ENCODE measurements at regions not wholly inside any gene's neighbourhood (a gene's known extent, or its start where the extent isn't known, plus 50 kb on each side); places are given as distances from the start of the nearest gene placed in this dataset.
"Not testable (repeated sequence)": the region's sequence is repeated elsewhere in the genome, so short reads cannot be mapped to it uniquely, and the experiment has no call there.

DNA sequence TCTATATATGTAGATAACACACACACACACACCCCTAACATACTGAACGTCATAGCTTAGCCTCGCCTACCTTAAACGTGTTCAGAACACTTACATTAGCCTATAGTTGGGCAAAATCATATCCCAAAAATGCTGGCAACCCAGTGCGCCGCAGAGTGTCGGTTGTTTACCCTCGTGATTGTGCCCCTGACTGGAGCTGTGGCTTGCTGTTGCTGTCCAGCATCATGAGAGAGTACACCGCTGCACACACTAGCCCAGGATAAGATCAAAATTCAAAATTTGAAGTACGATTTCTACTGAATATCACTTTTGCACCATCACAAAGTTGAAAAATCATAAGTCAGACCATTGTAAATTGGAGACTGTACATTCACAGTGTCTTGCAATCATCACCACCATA is 73.1 kb upstream of the COG2 start:
- DNase-seq (ENCODE audit: low read depth) = no peak

DNA sequence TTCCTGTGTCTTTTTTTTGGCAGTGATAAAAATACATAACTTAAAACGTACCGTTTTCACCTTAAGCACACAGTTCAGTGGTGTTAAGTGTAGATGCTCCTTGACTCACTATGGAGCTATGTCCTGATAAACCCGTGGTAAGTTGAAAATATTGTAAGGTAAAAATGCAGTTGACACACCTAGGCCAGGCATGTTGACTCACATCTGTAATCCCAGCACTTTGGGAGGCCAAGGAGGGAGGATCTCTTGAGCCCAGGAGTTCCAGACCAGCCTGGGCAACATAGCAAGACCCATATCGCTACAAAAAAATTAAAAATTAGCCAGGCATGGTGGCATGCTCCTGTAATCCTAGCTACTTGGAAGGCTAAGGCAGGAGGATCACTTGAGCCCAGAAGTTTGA is 73.6 kb upstream of the COG2 start:
- TF ChIP-seq, protein P1, sequence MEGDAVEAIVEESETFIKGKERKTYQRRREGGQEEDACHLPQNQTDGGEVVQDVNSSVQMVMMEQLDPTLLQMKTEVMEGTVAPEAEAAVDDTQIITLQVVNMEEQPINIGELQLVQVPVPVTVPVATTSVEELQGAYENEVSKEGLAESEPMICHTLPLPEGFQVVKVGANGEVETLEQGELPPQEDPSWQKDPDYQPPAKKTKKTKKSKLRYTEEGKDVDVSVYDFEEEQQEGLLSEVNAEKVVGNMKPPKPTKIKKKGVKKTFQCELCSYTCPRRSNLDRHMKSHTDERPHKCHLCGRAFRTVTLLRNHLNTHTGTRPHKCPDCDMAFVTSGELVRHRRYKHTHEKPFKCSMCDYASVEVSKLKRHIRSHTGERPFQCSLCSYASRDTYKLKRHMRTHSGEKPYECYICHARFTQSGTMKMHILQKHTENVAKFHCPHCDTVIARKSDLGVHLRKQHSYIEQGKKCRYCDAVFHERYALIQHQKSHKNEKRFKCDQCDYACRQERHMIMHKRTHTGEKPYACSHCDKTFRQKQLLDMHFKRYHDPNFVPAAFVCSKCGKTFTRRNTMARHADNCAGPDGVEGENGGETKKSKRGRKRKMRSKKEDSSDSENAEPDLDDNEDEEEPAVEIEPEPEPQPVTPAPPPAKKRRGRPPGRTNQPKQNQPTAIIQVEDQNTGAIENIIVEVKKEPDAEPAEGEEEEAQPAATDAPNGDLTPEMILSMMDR (IDR thresholded peaks at IDR 0.05; ENCODE audit: control insufficient read depth, extremely low read depth, insufficient read depth) = no peak
- no peak overlapping the region for H3K4me3 ChIP-seq (ENCODE audit: low read depth, low read length)
- DNase-seq (ENCODE audit: low read depth) = no peak

More for the DNA sequence above, 73.1 kb upstream of the COG2 start:
- H3K4me3 ChIP-seq (ENCODE audit: low read depth, low read length) = no peak overlapping the region
- TF ChIP-seq, protein P1 (IDR thresholded peaks at IDR 0.05; ENCODE audit: control insufficient read depth, extremely low read depth, insufficient read depth) = no peak

DNA sequence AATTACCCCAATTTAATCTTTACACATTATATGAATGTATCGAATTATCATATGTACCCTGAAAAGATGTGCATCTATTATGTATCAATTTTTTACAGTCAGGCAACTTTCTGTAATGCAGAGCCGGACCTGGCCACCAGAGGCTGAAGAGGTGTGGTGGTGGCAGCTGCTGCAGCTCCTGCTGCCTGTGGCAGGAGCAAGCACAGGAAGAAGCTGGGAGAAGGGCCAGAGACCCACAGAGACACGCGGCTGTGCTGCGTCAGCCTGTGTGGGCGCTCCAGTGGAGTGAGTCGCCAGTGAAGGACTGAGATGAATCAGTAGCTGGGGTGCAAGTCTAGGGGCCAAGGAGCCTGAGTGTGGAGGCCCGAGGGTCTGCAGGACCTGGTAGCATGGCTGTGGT is 74.3 kb upstream of the COG2 start:
- DNase-seq (ENCODE audit: low read depth) = no peak
- no peak overlapping the region for H3K4me3 ChIP-seq (ENCODE audit: low read depth, low read length)

DNA sequence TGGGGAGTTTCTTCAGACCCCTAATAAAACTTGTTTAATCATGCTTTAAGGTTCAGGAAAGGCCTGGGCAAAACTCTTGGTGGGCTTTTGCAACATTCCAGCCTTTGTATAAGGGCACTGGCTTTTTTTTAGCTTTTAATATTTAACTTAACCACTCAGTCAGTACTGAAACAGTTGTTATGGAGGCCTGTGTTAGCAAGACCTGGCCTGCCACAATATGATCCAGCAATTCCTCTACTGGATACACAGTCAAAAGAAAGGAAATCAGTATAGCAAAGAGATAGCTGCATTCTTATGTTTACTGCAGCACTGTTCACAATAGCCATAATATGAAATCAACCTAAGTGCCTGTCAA is 75.1 kb upstream of the COG2 start:
- TF ChIP-seq, protein P1 (IDR thresholded peaks at IDR 0.05; ENCODE audit: control insufficient read depth, extremely low read depth, insufficient read depth) = no peak
- no peak overlapping the region for H3K4me3 ChIP-seq (ENCODE audit: low read depth, low read length)
- DNase-seq (ENCODE audit: low read depth) = no peak

More for the DNA sequence above, 74.3 kb upstream of the COG2 start:
- TF ChIP-seq, protein P1 (IDR thresholded peaks at IDR 0.05; ENCODE audit: control insufficient read depth, extremely low read depth, insufficient read depth) = peak; percentile 22; the same call in 1 of the 2 replicates

DNA sequence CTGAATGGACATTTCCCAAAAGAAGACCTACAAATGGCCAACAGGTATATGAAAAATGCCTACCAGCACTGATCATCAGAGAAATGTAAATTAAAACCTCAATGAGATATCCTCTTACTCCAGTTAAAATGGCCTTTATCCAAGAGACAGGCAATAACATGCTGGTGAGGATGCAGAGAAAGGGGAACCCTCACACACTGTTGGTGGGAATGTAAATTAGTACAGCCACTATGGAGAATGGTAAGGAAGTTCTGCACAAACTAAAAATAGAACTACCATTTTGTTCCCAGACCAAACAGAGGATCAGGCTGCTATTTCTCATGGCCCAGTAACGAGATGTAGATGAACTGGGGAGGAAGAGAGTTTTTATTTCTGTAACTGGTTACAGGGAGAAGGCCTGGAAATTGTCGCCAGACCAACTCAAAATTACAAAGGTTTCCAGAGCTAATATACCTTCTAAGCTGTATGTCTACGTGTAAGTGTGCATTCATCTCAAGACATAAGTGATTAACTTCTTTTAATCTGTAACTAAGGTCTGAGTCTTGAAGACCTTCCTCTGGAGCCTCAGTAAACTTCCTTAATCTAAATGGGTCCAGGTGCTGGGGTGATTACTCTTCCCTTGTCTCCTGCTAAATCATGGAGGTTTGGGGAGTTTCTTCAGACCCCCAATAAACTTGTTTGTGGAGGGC is 75.6 kb upstream of the COG2 start:
- DNase-seq (ENCODE audit: low read depth); H3K4me3 ChIP-seq (ENCODE audit: low read depth, low read length): not testable (repeated sequence)

DNA sequence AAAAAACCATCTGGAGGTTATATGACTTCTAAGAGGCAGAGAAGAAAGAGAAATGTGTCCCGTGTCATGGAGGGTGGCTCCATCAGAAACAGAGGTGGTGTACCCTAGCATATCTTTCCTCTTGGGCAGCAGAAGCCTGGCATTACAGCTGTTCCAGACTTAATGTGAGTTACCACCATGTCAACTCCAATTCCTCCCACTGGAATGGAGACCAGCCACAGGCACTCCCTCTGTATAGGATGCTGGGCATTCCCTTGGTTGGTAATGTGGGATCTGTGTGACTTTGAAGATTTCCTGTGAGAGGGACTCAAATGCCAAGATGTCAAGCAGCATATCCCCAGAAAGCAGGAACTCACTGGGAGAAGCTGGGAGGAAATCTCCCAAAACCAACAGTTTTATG is 77.1 kb upstream of the COG2 start:
- DNase-seq (ENCODE audit: low read depth) = no peak
- no peak overlapping the region for H3K4me3 ChIP-seq (ENCODE audit: low read depth, low read length)
- TF ChIP-seq, protein P1 (IDR thresholded peaks at IDR 0.05; ENCODE audit: control insufficient read depth, extremely low read depth, insufficient read depth) = no peak

DNA sequence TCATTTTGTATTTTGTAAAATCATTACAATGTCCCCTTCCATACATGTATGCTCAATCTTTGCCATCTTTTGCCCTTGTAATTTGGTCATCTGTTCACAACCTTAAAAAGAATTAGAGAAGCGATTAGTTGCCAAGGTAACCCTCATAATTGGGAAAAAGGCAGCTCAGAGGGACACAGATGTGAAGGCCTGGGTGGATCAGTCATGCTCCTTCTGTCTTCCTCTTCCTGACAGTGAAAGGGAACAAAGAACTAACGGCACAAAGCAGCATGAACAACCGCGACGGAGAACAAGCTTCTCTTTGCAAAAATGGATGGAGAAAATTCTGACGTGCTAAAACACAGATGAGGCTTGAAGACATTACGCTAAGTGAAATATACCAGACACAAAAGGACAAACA is 78.7 kb upstream of the COG2 start:
- no peak for DNase-seq (ENCODE audit: low read depth)
- TF ChIP-seq, protein P1 (IDR thresholded peaks at IDR 0.05; ENCODE audit: control insufficient read depth, extremely low read depth, insufficient read depth) = no peak
- H3K4me3 ChIP-seq (ENCODE audit: low read depth, low read length) = no peak overlapping the region

Data from LNCaP clone FGC (cell line).